Liver (tissue), 8 donors: ENCODE measurements at regions not wholly inside any gene's neighbourhood (a gene's known extent, or its start where the extent isn't known, plus 50 kb on each side); places are given as distances from the start of the nearest gene placed in this dataset.

Experiments
- DNase-seq: peaks from one replicate; pipeline ENCODE4 v3.0.0-alpha.2; 2017; ENCODE audit warnings: low spot score
- H3K27ac ChIP-seq, 2 donors: one replicate each; pipeline ENCODE4 v1.7.0; 2013; ENCODE audit warnings: inconsistent platforms in 2 of 2, low read length in 2 of 2, control low read depth in 1 of 2, low read depth in 1 of 2, mild to moderate bottlenecking in 1 of 2
- H3K27me3 ChIP-seq, 4 donors: one replicate each; pipeline versions ENCODE4 v1.6.1 to v1.7.0; 2013; ENCODE audit warnings: low read length in 3 of 4, inconsistent platforms in 1 of 4, mild to moderate bottlenecking in 1 of 4, moderate library complexity in 1 of 4; ENCODE audit not compliant: control insufficient read depth in 4 of 4, insufficient read depth in 4 of 4
- H3K36me3 ChIP-seq, 4 donors: one replicate each; pipeline versions ENCODE4 v1.6.1 to v1.7.0; 2013; ENCODE audit warnings: low read length in 3 of 4, mild to moderate bottlenecking in 3 of 4, low read depth in 1 of 4, moderate library complexity in 1 of 4; ENCODE audit not compliant: control insufficient read depth in 4 of 4, insufficient read depth in 3 of 4
- H3K4me1 ChIP-seq, 4 donors: one replicate each; pipeline versions ENCODE4 v1.6.1 to v1.7.0; 2013; ENCODE audit warnings: low read length in 3 of 4, mild to moderate bottlenecking in 3 of 4, moderate library complexity in 1 of 4; ENCODE audit not compliant: control insufficient read depth in 4 of 4, insufficient read depth in 4 of 4
- H3K4me3 ChIP-seq, 3 donors: one replicate each; pipeline versions ENCODE4 v1.6.1 to v1.7.0; 2013; ENCODE audit warnings: low read length in 3 of 3, control low read depth in 1 of 3, low read depth in 1 of 3, mild to moderate bottlenecking in 1 of 3
- H3K9ac ChIP-seq, 2 donors: one replicate each; pipeline ENCODE4 v1.7.0; 2013; ENCODE audit warnings: low read length in 2 of 2, mild to moderate bottlenecking in 2 of 2, moderate library complexity in 2 of 2, control low read depth in 1 of 2, low read depth in 1 of 2
- H3K9me3 ChIP-seq, 4 donors: one replicate each; pipeline versions ENCODE4 v1.6.1 to v1.7.0; 2013; ENCODE audit warnings: low read length in 3 of 4; ENCODE audit not compliant: control insufficient read depth in 4 of 4
- EGR1 ChIP-seq, 2 donors: IDR thresholded peaks; 2 replicates each; pipeline ENCODE4 v1.6.1; 2016 to 2018; ENCODE audit warnings: antibody characterized with exemption in 2 of 2, low read depth in 2 of 2
- FOXA1 ChIP-seq: IDR thresholded peaks from 2 replicates; pipeline ENCODE4 v1.6.1; 2016; ENCODE audit warnings: antibody characterized with exemption
- FOXA2 ChIP-seq: IDR thresholded peaks from 2 replicates; pipeline ENCODE4 v1.6.1; 2016; ENCODE audit warnings: antibody characterized with exemption
- HNF4G ChIP-seq: IDR thresholded peaks from 2 replicates; pipeline ENCODE4 v1.6.1; 2016; ENCODE audit warnings: antibody characterized with exemption
- JUND ChIP-seq, 2 donors: IDR thresholded peaks; 2 replicates each; pipeline ENCODE4 v1.6.1; 2016; ENCODE audit warnings: antibody characterized with exemption in 2 of 2
- NR2F2 ChIP-seq: IDR thresholded peaks from 2 replicates; pipeline ENCODE4 v1.6.1; 2016; ENCODE audit warnings: antibody characterized with exemption
- RXRA ChIP-seq, 2 donors: IDR thresholded peaks; 2 replicates each; pipeline ENCODE4 v1.6.1; 2017 to 2018; ENCODE audit warnings: antibody characterized with exemption in 2 of 2, mild to moderate bottlenecking in 1 of 2
- SP1 ChIP-seq: IDR thresholded peaks from 2 replicates; pipeline ENCODE4 v1.6.1; 2018; ENCODE audit warnings: antibody characterized with exemption, mild to moderate bottlenecking
- TAF1 ChIP-seq: conservative IDR thresholded peaks from 2 replicates; pipeline ENCODE4 v1.6.1; 2016; ENCODE audit warnings: antibody characterized with exemption, mild to moderate bottlenecking
- WGBS: extraction: QIAGEN DNeasy Blood & Tissue Kit; methylation state at CpG from one replicate; pipeline ENCODE4 v1.1.7; 2013; 5-methylcytosine and 5-hydroxymethylcytosine counted together
- TF ChIP-seq, protein P1 (sequence below): IDR thresholded peaks from 2 replicates; pipeline ENCODE4 v1.6.1; 2016; ENCODE audit warnings: antibody characterized with exemption
- TF ChIP-seq, protein P2 (sequence below): IDR thresholded peaks from 2 replicates; pipeline ENCODE4 v1.6.1; 2016; ENCODE audit warnings: antibody characterized with exemption
- TF ChIP-seq, protein P3 (sequence below): IDR thresholded peaks from 2 replicates; pipeline ENCODE4 v1.6.1; 2016; ENCODE audit warnings: antibody characterized with exemption, mild to moderate bottlenecking
- TF ChIP-seq, protein P4 (sequence below): fragments of 150-350 bp; IDR thresholded peaks from 2 replicates; pipeline ENCODE4 v1.5.1; 2017; ENCODE audit warnings: improper control_type of control experiment, low read depth, low read length; ENCODE audit not compliant: missing input control
- donor health status: healthy.
- donor health status: healthy.
- donor health status: healthy.
- donor health status: healthy.
- donor health status: healthy.

DNA sequence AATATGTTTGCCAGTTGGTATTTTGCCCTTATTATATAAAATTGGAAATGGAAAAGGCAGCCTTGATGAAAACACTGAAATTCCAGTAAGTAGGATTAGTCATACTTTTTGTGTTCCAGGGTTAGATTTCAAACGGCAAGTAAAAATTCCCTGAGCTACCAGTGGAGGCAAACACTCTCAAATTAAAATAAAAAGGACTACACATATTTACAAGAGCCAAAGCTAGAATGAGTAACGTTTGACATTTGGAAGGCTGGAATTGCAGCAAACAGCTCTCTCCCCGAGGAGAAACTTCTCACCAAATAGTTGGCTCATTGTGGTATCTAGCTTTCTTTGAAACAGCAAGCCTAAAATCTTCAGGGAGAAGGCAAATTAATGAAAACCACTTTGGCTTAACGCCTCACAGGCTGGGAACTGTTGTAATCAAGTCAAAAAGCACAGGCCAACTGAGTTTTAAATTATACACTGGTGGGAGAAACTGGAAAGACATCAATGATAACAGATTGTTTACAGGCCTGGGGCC, 288.4 kb downstream of the SNX13 start:
- no peak overlapping the region for H3K9ac ChIP-seq
- no peak for DNase-seq

DNA sequence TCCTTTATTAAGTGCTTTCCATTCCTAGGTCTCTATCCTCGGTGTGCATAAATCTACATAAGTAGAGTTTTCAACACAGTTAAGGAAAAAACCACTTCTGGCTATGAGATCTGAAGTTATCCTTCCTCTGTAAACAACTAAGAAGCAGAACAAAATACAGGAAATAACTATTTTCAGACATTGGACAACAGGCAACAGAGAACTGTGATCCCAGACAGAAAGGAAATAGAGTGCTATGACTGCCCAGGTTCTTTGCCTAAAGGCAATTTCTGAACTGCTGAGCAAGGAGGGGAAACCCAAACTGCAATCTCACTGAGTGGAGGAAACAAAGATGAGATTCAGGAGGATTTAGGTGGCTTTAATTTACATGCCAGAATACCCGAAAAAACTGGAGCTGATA, 285.4 kb downstream of the SNX13 start:
- Histone ChIP-seq H3K4me1 (no peaks in the 10 kb centered on the region), H3K9ac (no peak overlapping the region), H3K27me3 (no peaks in the 10 kb centered on the region), H3K9me3 (no peaks in the 10 kb centered on the region), H3K36me3 (no peaks in the 10 kb centered on the region), H3K4me3 (no peak overlapping the region), H3K27ac (no peak overlapping the region)
- 57% methylated on average over 2 of the region's 2 CpGs for WGBS
- DNase-seq, result no peak
- TF ChIP-seq JUND (IDR thresholded peaks at IDR 0.05), result no peak
- no peak for TF ChIP-seq NR2F2
- TF ChIP-seq, protein P1, sequence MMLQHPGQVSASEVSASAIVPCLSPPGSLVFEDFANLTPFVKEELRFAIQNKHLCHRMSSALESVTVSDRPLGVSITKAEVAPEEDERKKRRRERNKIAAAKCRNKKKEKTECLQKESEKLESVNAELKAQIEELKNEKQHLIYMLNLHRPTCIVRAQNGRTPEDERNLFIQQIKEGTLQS, result no peak
- TF ChIP-seq TAF1, result no peak
- no peak for TF ChIP-seq HNF4G
- TF ChIP-seq, protein P2, sequence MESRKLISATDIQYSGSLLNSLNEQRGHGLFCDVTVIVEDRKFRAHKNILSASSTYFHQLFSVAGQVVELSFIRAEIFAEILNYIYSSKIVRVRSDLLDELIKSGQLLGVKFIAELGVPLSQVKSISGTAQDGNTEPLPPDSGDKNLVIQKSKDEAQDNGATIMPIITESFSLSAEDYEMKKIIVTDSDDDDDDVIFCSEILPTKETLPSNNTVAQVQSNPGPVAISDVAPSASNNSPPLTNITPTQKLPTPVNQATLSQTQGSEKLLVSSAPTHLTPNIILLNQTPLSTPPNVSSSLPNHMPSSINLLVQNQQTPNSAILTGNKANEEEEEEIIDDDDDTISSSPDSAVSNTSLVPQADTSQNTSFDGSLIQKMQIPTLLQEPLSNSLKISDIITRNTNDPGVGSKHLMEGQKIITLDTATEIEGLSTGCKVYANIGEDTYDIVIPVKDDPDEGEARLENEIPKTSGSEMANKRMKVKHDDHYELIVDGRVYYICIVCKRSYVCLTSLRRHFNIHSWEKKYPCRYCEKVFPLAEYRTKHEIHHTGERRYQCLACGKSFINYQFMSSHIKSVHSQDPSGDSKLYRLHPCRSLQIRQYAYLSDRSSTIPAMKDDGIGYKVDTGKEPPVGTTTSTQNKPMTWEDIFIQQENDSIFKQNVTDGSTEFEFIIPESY, result no peak
- TF ChIP-seq SP1, result no peak
- TF ChIP-seq, protein P3, sequence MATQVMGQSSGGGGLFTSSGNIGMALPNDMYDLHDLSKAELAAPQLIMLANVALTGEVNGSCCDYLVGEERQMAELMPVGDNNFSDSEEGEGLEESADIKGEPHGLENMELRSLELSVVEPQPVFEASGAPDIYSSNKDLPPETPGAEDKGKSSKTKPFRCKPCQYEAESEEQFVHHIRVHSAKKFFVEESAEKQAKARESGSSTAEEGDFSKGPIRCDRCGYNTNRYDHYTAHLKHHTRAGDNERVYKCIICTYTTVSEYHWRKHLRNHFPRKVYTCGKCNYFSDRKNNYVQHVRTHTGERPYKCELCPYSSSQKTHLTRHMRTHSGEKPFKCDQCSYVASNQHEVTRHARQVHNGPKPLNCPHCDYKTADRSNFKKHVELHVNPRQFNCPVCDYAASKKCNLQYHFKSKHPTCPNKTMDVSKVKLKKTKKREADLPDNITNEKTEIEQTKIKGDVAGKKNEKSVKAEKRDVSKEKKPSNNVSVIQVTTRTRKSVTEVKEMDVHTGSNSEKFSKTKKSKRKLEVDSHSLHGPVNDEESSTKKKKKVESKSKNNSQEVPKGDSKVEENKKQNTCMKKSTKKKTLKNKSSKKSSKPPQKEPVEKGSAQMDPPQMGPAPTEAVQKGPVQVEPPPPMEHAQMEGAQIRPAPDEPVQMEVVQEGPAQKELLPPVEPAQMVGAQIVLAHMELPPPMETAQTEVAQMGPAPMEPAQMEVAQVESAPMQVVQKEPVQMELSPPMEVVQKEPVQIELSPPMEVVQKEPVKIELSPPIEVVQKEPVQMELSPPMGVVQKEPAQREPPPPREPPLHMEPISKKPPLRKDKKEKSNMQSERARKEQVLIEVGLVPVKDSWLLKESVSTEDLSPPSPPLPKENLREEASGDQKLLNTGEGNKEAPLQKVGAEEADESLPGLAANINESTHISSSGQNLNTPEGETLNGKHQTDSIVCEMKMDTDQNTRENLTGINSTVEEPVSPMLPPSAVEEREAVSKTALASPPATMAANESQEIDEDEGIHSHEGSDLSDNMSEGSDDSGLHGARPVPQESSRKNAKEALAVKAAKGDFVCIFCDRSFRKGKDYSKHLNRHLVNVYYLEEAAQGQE, result no peak

More for the DNA sequence above, 288.4 kb downstream of the SNX13 start:
- no peaks in the 10 kb centered on the region for H3K9me3 ChIP-seq
- H3K4me3 ChIP-seq, result no peak overlapping the region
- no peaks in the 10 kb centered on the region for H3K4me1 ChIP-seq
- H3K27ac ChIP-seq, result no peak overlapping the region
- no peak for TF ChIP-seq TAF1
- TF ChIP-seq, protein P3, result no peak
- TF ChIP-seq, protein P1, result no peak
- no peak for TF ChIP-seq EGR1 (IDR thresholded peaks at IDR 0.05; ENCODE audit: low read depth in 2 of 2)
- TF ChIP-seq FOXA2, result no peak
- TF ChIP-seq, protein P4, sequence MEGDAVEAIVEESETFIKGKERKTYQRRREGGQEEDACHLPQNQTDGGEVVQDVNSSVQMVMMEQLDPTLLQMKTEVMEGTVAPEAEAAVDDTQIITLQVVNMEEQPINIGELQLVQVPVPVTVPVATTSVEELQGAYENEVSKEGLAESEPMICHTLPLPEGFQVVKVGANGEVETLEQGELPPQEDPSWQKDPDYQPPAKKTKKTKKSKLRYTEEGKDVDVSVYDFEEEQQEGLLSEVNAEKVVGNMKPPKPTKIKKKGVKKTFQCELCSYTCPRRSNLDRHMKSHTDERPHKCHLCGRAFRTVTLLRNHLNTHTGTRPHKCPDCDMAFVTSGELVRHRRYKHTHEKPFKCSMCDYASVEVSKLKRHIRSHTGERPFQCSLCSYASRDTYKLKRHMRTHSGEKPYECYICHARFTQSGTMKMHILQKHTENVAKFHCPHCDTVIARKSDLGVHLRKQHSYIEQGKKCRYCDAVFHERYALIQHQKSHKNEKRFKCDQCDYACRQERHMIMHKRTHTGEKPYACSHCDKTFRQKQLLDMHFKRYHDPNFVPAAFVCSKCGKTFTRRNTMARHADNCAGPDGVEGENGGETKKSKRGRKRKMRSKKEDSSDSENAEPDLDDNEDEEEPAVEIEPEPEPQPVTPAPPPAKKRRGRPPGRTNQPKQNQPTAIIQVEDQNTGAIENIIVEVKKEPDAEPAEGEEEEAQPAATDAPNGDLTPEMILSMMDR, result no peak
- no peak for TF ChIP-seq FOXA1
- no peak for TF ChIP-seq JUND (IDR thresholded peaks at IDR 0.05)
- TF ChIP-seq RXRA (IDR thresholded peaks at IDR 0.05), result no peak
- TF ChIP-seq NR2F2, result no peak
- TF ChIP-seq SP1, result no peak
- TF ChIP-seq, protein P2, result no peak
- no peak for TF ChIP-seq HNF4G
- 74% methylated on average over 4 of the region's 4 CpGs for WGBS
- H3K27me3 ChIP-seq, result no peaks in the 10 kb centered on the region
- H3K36me3 ChIP-seq, result no peaks in the 10 kb centered on the region
